ENCODE measurements at regions not wholly inside any gene's neighbourhood (a gene's known extent, or its start where the extent isn't known, plus 50 kb on each side); places are given as distances from the start of the nearest gene placed in this dataset.
A peak's percentile ranks its signal among the peaks of the same experiment; 100 is the strongest.

DNA sequence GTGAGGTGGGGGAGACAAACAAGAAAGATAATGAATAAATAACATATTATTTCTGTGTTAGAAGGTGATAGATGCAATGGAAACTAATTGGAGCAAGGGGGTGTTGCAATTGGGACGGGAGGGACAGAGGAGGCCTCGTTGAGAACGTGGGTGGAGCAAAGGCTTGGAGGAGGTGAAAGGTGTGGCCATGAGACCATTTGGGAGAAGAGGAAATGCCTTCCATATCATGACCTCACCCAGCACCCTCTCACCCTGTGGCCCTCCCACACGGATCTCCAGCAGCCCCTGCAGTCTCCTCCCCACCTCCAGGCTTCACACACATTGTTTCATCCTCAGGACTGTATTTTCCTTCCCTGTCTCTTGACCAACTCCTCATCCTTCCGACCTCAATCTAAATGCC, 85.3 kb upstream of the ARHGAP29 start:
- H3K36me3 ChIP-seq (replicated peaks in 1 of 2; ENCODE audit: control insufficient read depth in 2 of 2, insufficient read depth in 2 of 2, low read length in 2 of 2), result no peaks in the 10 kb centered on the region
- no peak overlapping the region for H3K4ac ChIP-seq (ENCODE audit: low read length)
- H4K8ac ChIP-seq (ENCODE audit: low read depth, low read length), result no peak overlapping the region
- H3K9me3 ChIP-seq (replicated peaks in 1 of 2; ENCODE audit: control insufficient read depth in 2 of 2, insufficient read depth in 1 of 2, low read depth in 1 of 2, low read length in 2 of 2), result no peaks in the 10 kb centered on the region
- H3K27ac ChIP-seq (replicated peaks; ENCODE audit: low read length), result no peak overlapping the region
- H2BK120ac ChIP-seq (ENCODE audit: low read depth, low read length), result no peak overlapping the region
- H2BK12ac ChIP-seq (ENCODE audit: low read length), result no peak overlapping the region
- WGBS, 2 donors (ENCODE audit: extremely low coverage in 2 of 2, insufficient read length in 2 of 2, insufficient replicate concordance in 1 of 2), result no CpG with 5 or more reads among the region's 5 CpGs
- H4K91ac ChIP-seq (ENCODE audit: low read depth, low read length, poor library complexity), result no peak overlapping the region
- peaks cover 0 to 3% (median 0%) of the 10 kb centered on the region in 3 experiments for H3K27me3 ChIP-seq (ENCODE audit: control insufficient read depth in 3 of 3, insufficient read depth in 3 of 3, low read depth in 1 of 3, low read length in 3 of 3)
- no peak overlapping the region for H3K18ac ChIP-seq (ENCODE audit: low read length)
- H3K4me2 ChIP-seq (ENCODE audit: insufficient read depth, low read length, poor library complexity, severe bottlenecking), result no peak overlapping the region
- no peak for DNase-seq (ENCODE audit: low spot score)
- peak overlapping the region; percentile 40 for H2BK15ac ChIP-seq (ENCODE audit: low read length)
- no peak overlapping the region for H2AFZ ChIP-seq (ENCODE audit: low read length)
- H2AK5ac ChIP-seq (ENCODE audit: low read depth, low read length), result no peak overlapping the region
- H3K79me1 ChIP-seq (ENCODE audit: low read depth, low read length), result no peaks in the 10 kb centered on the region
- no peak overlapping the region for H3K14ac ChIP-seq (ENCODE audit: low read length)
- H3K23ac ChIP-seq (ENCODE audit: low read depth, low read length, poor library complexity), result no peak overlapping the region
- H3K4me3 ChIP-seq (ENCODE audit: low read length in 2 of 2), result no peak overlapping the region
- H2BK5ac ChIP-seq (ENCODE audit: low read length), result no peak overlapping the region
- H3K9ac ChIP-seq (ENCODE audit: low read depth, low read length, poor library complexity), result no peak overlapping the region
- H3K4me1 ChIP-seq (ENCODE audit: control insufficient read depth in 2 of 2, insufficient read depth in 1 of 2, low read depth in 1 of 2, low read length in 2 of 2), result peaks cover 3 to 10% of the 10 kb centered on the region in 2 donors

DNA sequence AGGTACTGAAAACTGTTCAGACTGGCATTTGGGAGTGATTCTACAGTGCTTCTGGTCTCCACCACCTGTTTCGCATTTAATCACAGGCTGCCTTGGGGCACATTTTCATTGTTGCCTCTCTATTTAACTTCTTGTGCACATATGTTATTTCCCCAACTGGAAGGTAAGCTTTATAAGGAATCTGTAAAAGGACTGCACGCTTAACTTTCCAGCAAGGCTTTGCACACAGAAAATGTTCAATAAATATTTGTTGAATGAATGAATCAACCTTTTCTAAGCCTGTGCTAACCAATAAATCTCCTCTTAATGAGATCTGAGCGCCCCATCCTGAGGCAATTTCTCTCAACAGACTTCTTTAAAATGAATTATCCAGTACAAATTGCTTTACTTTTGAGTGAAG, 84.3 kb upstream of the ARHGAP29 start:
- Histone ChIP-seq H3K23ac (ENCODE audit: low read depth, low read length, poor library complexity) (no peak overlapping the region), H2BK120ac (ENCODE audit: low read depth, low read length) (no peak overlapping the region), H2BK15ac (ENCODE audit: low read length) (no peak overlapping the region), H2AK5ac (ENCODE audit: low read depth, low read length) (no peak overlapping the region), H2BK12ac (ENCODE audit: low read length) (no peak overlapping the region), H3K14ac (ENCODE audit: low read length) (no peak overlapping the region), H2AFZ (ENCODE audit: low read length) (no peak overlapping the region), H3K27ac (replicated peaks; ENCODE audit: low read length) (no peak overlapping the region), H4K91ac (ENCODE audit: low read depth, low read length, poor library complexity) (no peak overlapping the region), H3K27me3 (ENCODE audit: control insufficient read depth in 3 of 3, insufficient read depth in 3 of 3, low read depth in 1 of 3, low read length in 3 of 3) (peaks cover 0 to 3% (median 0%) of the 10 kb centered on the region in 3 experiments), H3K18ac (ENCODE audit: low read length) (no peak overlapping the region), H3K4ac (ENCODE audit: low read length) (no peak overlapping the region), H3K4me1 (ENCODE audit: control insufficient read depth in 2 of 2, insufficient read depth in 1 of 2, low read depth in 1 of 2, low read length in 2 of 2) (peaks cover 0 to 8% of the 10 kb centered on the region in 2 donors), H3K36me3 (replicated peaks in 1 of 2; ENCODE audit: control insufficient read depth in 2 of 2, insufficient read depth in 2 of 2, low read length in 2 of 2) (no peaks in the 10 kb centered on the region), H3K4me3 (ENCODE audit: low read length in 2 of 2) (no peak overlapping the region), H4K8ac (ENCODE audit: low read depth, low read length) (no peak overlapping the region), H2BK5ac (ENCODE audit: low read length) (no peak overlapping the region), H3K4me2 (ENCODE audit: insufficient read depth, low read length, poor library complexity, severe bottlenecking) (no peak overlapping the region), H3K79me1 (ENCODE audit: low read depth, low read length) (no peaks in the 10 kb centered on the region), H3K9me3 (replicated peaks in 1 of 2; ENCODE audit: control insufficient read depth in 2 of 2, insufficient read depth in 1 of 2, low read depth in 1 of 2, low read length in 2 of 2) (no peaks in the 10 kb centered on the region), H3K9ac (ENCODE audit: low read depth, low read length, poor library complexity) (no peak overlapping the region)
- no peak for DNase-seq (ENCODE audit: low spot score)
- no CpG with 5 or more reads among the region's 3 CpGs for WGBS, 2 donors (ENCODE audit: extremely low coverage in 2 of 2, insufficient read length in 2 of 2, insufficient replicate concordance in 1 of 2)

DNA sequence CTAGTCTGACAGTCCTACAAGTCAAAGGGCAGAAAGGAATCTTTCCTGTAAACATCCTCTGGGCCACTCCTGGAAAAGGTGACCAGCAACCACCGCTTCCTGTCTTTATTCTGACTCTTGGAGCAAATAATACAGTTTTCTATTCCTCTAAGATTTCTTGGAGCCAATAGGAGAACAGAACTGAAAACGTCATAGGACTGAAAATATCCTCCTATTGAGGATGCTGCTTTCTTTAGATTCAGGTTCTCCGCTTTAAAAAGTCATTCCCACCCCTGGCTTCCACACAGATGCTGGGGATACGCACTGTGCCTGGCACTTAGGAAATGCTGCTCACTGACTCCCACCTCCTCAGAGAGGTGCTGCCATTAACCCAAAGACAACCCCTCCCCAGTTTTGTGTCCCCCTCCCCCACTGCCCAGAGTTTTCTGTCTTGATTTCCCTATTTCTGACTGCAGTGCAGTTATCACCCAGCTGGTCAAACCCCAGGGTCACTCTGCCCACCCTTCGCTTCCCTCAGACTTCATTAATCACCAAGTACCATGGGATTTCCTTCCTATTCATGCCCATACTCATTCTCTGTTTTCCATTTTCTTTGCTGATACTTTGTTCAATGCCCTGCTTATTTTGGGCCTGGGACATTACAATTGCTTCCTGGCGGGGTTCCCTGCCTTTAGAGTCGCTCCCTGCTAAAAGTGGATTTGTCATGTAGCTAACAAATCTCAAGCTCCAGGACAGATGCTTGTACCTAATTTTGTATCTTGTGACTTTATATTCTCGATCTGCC, 82.1 kb upstream of the ARHGAP29 start:
- H3K4me3 ChIP-seq (ENCODE audit: low read length in 2 of 2), result no peak overlapping the region
- H3K18ac ChIP-seq (ENCODE audit: low read length), result no peak overlapping the region
- no CpG with 5 or more reads among the region's 8 CpGs for WGBS, 2 donors (ENCODE audit: extremely low coverage in 2 of 2, insufficient read length in 2 of 2, insufficient replicate concordance in 1 of 2)
- no peak overlapping the region for H3K14ac ChIP-seq (ENCODE audit: low read length)
- DNase-seq (ENCODE audit: low spot score), result no peak
- H3K27me3 ChIP-seq (ENCODE audit: control insufficient read depth in 3 of 3, insufficient read depth in 3 of 3, low read depth in 1 of 3, low read length in 3 of 3), result no peaks in the 10 kb centered on the region
- no peaks in the 10 kb centered on the region for H3K9me3 ChIP-seq (replicated peaks in 1 of 2; ENCODE audit: control insufficient read depth in 2 of 2, insufficient read depth in 1 of 2, low read depth in 1 of 2, low read length in 2 of 2)
- H3K23ac ChIP-seq (ENCODE audit: low read depth, low read length, poor library complexity), result no peak overlapping the region
- H3K4ac ChIP-seq (ENCODE audit: low read length), result no peak overlapping the region
- H3K79me1 ChIP-seq (ENCODE audit: low read depth, low read length), result no peaks in the 10 kb centered on the region
- H4K91ac ChIP-seq (ENCODE audit: low read depth, low read length, poor library complexity), result no peak overlapping the region
- no peak overlapping the region for H2BK5ac ChIP-seq (ENCODE audit: low read length)
- peak overlapping the region; percentile 25 for H2AFZ ChIP-seq (ENCODE audit: low read length)
- H2BK15ac ChIP-seq (ENCODE audit: low read length), result no peak overlapping the region
- H2BK12ac ChIP-seq (ENCODE audit: low read length), result no peak overlapping the region
- no peak overlapping the region for H4K8ac ChIP-seq (ENCODE audit: low read depth, low read length)
- H3K9ac ChIP-seq (ENCODE audit: low read depth, low read length, poor library complexity), result no peak overlapping the region
- H3K27ac ChIP-seq (replicated peaks; ENCODE audit: low read length), result peak overlapping the region; percentile 4
- peaks cover 0 to 9% of the 10 kb centered on the region in 2 donors for H3K4me1 ChIP-seq (ENCODE audit: control insufficient read depth in 2 of 2, insufficient read depth in 1 of 2, low read depth in 1 of 2, low read length in 2 of 2)
- no peak overlapping the region for H2BK120ac ChIP-seq (ENCODE audit: low read depth, low read length)
- H2AK5ac ChIP-seq (ENCODE audit: low read depth, low read length), result no peak overlapping the region
- H3K36me3 ChIP-seq (replicated peaks in 1 of 2; ENCODE audit: control insufficient read depth in 2 of 2, insufficient read depth in 2 of 2, low read length in 2 of 2), result no peaks in the 10 kb centered on the region
- no peak overlapping the region for H3K4me2 ChIP-seq (ENCODE audit: insufficient read depth, low read length, poor library complexity, severe bottlenecking)

DNA sequence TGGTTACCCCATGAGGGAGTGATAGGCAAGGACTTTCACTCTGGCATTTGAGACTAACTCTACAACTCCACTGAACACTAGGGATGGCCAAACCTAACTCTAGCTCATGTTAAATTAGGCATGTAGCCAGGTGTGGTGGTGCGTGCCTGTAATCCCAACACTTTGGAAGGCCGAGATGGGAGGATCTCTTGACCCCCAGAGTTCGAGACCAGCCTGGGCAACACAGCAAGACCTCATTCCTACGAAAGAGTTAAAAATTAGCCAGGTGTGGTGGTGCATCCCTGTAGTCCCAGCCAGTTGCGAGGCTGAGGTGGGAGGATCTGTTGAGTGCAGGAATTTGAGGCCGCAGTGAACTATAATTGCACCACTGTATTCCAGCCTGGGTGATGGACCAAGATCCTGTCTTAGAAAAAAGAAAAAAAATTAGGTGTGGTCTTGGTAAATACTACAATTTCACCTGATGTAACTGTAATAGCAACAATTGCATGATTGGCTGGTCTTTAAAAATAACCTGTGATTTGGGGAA, 81.2 kb upstream of the ARHGAP29 start:
- Histone ChIP-seq H3K9ac (ENCODE audit: low read depth, low read length, poor library complexity) (no peak overlapping the region), H3K4me1 (ENCODE audit: control insufficient read depth in 2 of 2, insufficient read depth in 1 of 2, low read depth in 1 of 2, low read length in 2 of 2) (peaks cover 0 to 9% of the 10 kb centered on the region in 2 donors), H3K14ac (ENCODE audit: low read length) (no peak overlapping the region), H3K4ac (ENCODE audit: low read length) (no peak overlapping the region), H2BK5ac (ENCODE audit: low read length) (no peak overlapping the region), H3K4me3 (ENCODE audit: low read length in 2 of 2) (no peak overlapping the region), H3K27me3 (ENCODE audit: control insufficient read depth in 3 of 3, insufficient read depth in 3 of 3, low read depth in 1 of 3, low read length in 3 of 3) (no peaks in the 10 kb centered on the region), H4K8ac (ENCODE audit: low read depth, low read length) (no peak overlapping the region), H3K79me1 (ENCODE audit: low read depth, low read length) (no peaks in the 10 kb centered on the region), H3K9me3 (replicated peaks in 1 of 2; ENCODE audit: control insufficient read depth in 2 of 2, insufficient read depth in 1 of 2, low read depth in 1 of 2, low read length in 2 of 2) (no peaks in the 10 kb centered on the region), H2AFZ (ENCODE audit: low read length) (no peak overlapping the region), H2BK15ac (ENCODE audit: low read length) (no peak overlapping the region), H2BK120ac (ENCODE audit: low read depth, low read length) (no peak overlapping the region), H3K4me2 (ENCODE audit: insufficient read depth, low read length, poor library complexity, severe bottlenecking) (no peak overlapping the region), H2AK5ac (ENCODE audit: low read depth, low read length) (no peak overlapping the region), H4K91ac (ENCODE audit: low read depth, low read length, poor library complexity) (no peak overlapping the region), H3K18ac (ENCODE audit: low read length) (no peak overlapping the region), H3K36me3 (replicated peaks in 1 of 2; ENCODE audit: control insufficient read depth in 2 of 2, insufficient read depth in 2 of 2, low read length in 2 of 2) (no peaks in the 10 kb centered on the region), H3K23ac (ENCODE audit: low read depth, low read length, poor library complexity) (no peak overlapping the region), H2BK12ac (ENCODE audit: low read length) (no peak overlapping the region), H3K27ac (replicated peaks; ENCODE audit: low read length) (no peak overlapping the region)
- no CpG with 5 or more reads among the region's 6 CpGs for WGBS, 2 donors (ENCODE audit: extremely low coverage in 2 of 2, insufficient read length in 2 of 2, insufficient replicate concordance in 1 of 2)
- DNase-seq (ENCODE audit: low spot score), result no peak

Measured in neuronal stem cell (in vitro differentiated cells).